RWPE1 (cell line): ENCODE measurements at regions not wholly inside any gene's neighbourhood (a gene's known extent, or its start where the extent isn't known, plus 50 kb on each side); places are given as distances from the start of the nearest gene placed in this dataset.
A peak's percentile ranks its signal among the peaks of the same experiment; 100 is the strongest.

Experiments
- CTCF ChIA-PET: fragments of 350-600 bp; sonication (Branson Sonifier 250); formaldehyde crosslinking; extraction: SDS; loops from one replicate; lab custom pipeline; 2021; lab: Yijun Ruan, JAX
- POLR2A ChIA-PET: fragments of 400-600 bp; formaldehyde crosslinking; extraction: SDS; loops from one replicate; lab custom pipeline; 2020; ENCODE audit warnings: antibody characterized with exemption; ENCODE audit not compliant: low non-redundant PET; lab: Yijun Ruan, JAX
- DNase-seq: peaks from one replicate; pipeline ENCODE4 v3.0.0; 2012; ENCODE audit warnings: low spot score
- H3K27ac ChIP-seq: fragments of 450-650 bp; 2 replicates; pipeline ENCODE4 v1.5.1; 2017
- CTCF ChIP-seq: fragments of 450-650 bp; conservative IDR thresholded peaks from 2 replicates; pipeline ENCODE4 v1.5.1; 2017; ENCODE audit warnings: low read depth, mild to moderate bottlenecking

- no peak overlapping the region for H3K27ac ChIP-seq
- ChIA-PET CTCF (no interaction called here), POLR2A (no interaction called here)
- no peak for DNase-seq
- TF ChIP-seq CTCF = no peak
Measured at GRCh38 chr11:29564486-29564885, 452.3 kb downstream of the KCNA4 start.

GRCh38 chr11:29562183-29562582, 454.6 kb downstream of the KCNA4 start:
- no peak overlapping the region for H3K27ac ChIP-seq
- TF ChIP-seq CTCF = no peak
- DNase-seq = no peak
- CTCF ChIA-PET = no interaction called here
- POLR2A ChIA-PET = no interaction called here

GRCh38 chr11:29553990-29554389, 462.8 kb downstream of the KCNA4 start:
- DNase-seq = no peak
- POLR2A ChIA-PET = no interaction called here
- CTCF ChIA-PET = no interaction called here
- TF ChIP-seq CTCF = no peak
- no peak overlapping the region for H3K27ac ChIP-seq

- CTCF ChIA-PET = no interaction called here
- H3K27ac ChIP-seq = no peak overlapping the region
- POLR2A ChIA-PET = no interaction called here
- DNase-seq = no peak
- TF ChIP-seq CTCF = no peak
Measured at GRCh38 chr11:29538339-29539036, 478.3 kb downstream of the KCNA4 start.

GRCh38 chr11:29534836-29535235, 482.0 kb downstream of the KCNA4 start:
- TF ChIP-seq CTCF = no peak
- peak; percentile 13 for DNase-seq
- ChIA-PET CTCF (interaction anchor here (0.6 kb wide), 1 partner anchor 446 kb away, joined by 3 read pairs; no protein-coding TSS in a partner anchor), POLR2A (no interaction called here)
- H3K27ac ChIP-seq = no peak overlapping the region

GRCh38 chr11:29530961-29531360, 485.9 kb downstream of the KCNA4 start:
- no peak overlapping the region for H3K27ac ChIP-seq
- DNase-seq = no peak
- ChIA-PET POLR2A (no interaction called here), CTCF (no interaction called here)
- no peak for TF ChIP-seq CTCF
